ENCODE measurements at regions not wholly inside any gene's neighbourhood (a gene's known extent, or its start where the extent isn't known, plus 50 kb on each side); places are given as distances from the start of the nearest gene placed in this dataset.
"Not testable (repeated sequence)": the region's sequence is repeated elsewhere in the genome, so short reads cannot be mapped to it uniquely, and the experiment has no call there.

GRCh38 chr14:83702619-83703018 lies 1827.3 kb upstream of the FLRT2 start:
- intact Hi-C loops (cut with DNase I): no loop called here
- no peak for DNase-seq

GRCh38 chr14:83706231-83706954 lies 1823.6 kb upstream of the FLRT2 start:
- DNase-seq: no peak
- intact Hi-C loops (cut with DNase I): no loop called here

GRCh38 chr14:83707056-83707455 lies 1822.9 kb upstream of the FLRT2 start:
- no peak for DNase-seq
- intact Hi-C loops (cut with DNase I): no loop called here

- no peak for DNase-seq
- intact Hi-C loops (cut with DNase I): no loop called here
These were observed 1820.8 kb upstream of the FLRT2 start for GRCh38 chr14:83709116-83709515.

GRCh38 chr14:83711046-83711445 lies 1818.9 kb upstream of the FLRT2 start:
- intact Hi-C loops (cut with DNase I): no loop called here
- DNase-seq: no peak

- no peak for DNase-seq
- intact Hi-C loops (cut with DNase I): no loop called here
These were observed 1817.4 kb upstream of the FLRT2 start for GRCh38 chr14:83712418-83713129.

- intact Hi-C loops (cut with DNase I): no loop called here
- DNase-seq: no peak
These were observed 1816.2 kb upstream of the FLRT2 start for GRCh38 chr14:83713732-83714131.

GRCh38 chr14:83714151-83714550 lies 1815.8 kb upstream of the FLRT2 start:
- no peak for DNase-seq

GRCh38 chr14:83719435-83719834 lies 1810.5 kb upstream of the FLRT2 start:
- DNase-seq: peak in 2 of 10 donors; percentile 51 to 62

More at GRCh38 chr14:83714151-83714550, 1815.8 kb upstream of the FLRT2 start:
- intact Hi-C loops (cut with DNase I): no loop called here

GRCh38 chr14:83733670-83734069 lies 1796.3 kb upstream of the FLRT2 start:
- intact Hi-C loops (cut with DNase I): no loop called here
- no peak for DNase-seq

More at GRCh38 chr14:83719435-83719834, 1810.5 kb upstream of the FLRT2 start:
- intact Hi-C loops (cut with DNase I): not testable (repeated sequence)

- no peak for DNase-seq
- intact Hi-C loops (cut with DNase I): no loop called here
These were observed 1795.5 kb upstream of the FLRT2 start for GRCh38 chr14:83734431-83734830.

- intact Hi-C loops (cut with DNase I): no loop called here
- no peak for DNase-seq
These were observed 1788.7 kb upstream of the FLRT2 start for GRCh38 chr14:83741269-83741668.

- intact Hi-C loops (cut with DNase I): no loop called here
- DNase-seq: no peak
These were observed 1785.7 kb upstream of the FLRT2 start for GRCh38 chr14:83744224-83744623.

- intact Hi-C loops (cut with DNase I): no loop called here
- no peak for DNase-seq
These were observed 1785.1 kb upstream of the FLRT2 start for GRCh38 chr14:83744891-83745290.

GRCh38 chr14:83746336-83746735 lies 1783.6 kb upstream of the FLRT2 start:
- DNase-seq: no peak

GRCh38 chr14:83757916-83758315 lies 1772.0 kb upstream of the FLRT2 start:
- intact Hi-C loops (cut with DNase I): no loop called here
- DNase-seq: no peak

More at GRCh38 chr14:83746336-83746735, 1783.6 kb upstream of the FLRT2 start:
- intact Hi-C loops (cut with DNase I): no loop called here

- intact Hi-C loops (cut with DNase I): no loop called here
- DNase-seq: no peak
These were observed 1765.0 kb upstream of the FLRT2 start for GRCh38 chr14:83764656-83765599.

GRCh38 chr14:83777516-83777915 lies 1752.4 kb upstream of the FLRT2 start:
- intact Hi-C loops (cut with DNase I): no loop called here
- DNase-seq: no peak

GRCh38 chr14:83779266-83779665 lies 1750.7 kb upstream of the FLRT2 start:
- intact Hi-C loops (cut with DNase I): no loop called here
- DNase-seq: no peak

GRCh38 chr14:83780321-83780720 lies 1749.6 kb upstream of the FLRT2 start:
- intact Hi-C loops (cut with DNase I): no loop called here
- DNase-seq: no peak

- no peak for DNase-seq
These were observed 1731.5 kb upstream of the FLRT2 start for GRCh38 chr14:83798421-83798820.

More at GRCh38 chr14:83798421-83798820, 1731.5 kb upstream of the FLRT2 start:
- intact Hi-C loops (cut with DNase I): no loop called here

All from posterior cingulate gyrus (tissue), 11 donors.